ENCODE measurements at regions not wholly inside any gene's neighbourhood (a gene's known extent, or its start where the extent isn't known, plus 50 kb on each side); places are given as distances from the start of the nearest gene placed in this dataset.

- no peak for TF ChIP-seq EZH2 (IDR thresholded peaks at IDR 0.05; ENCODE audit: low read depth)
- no peak for TF ChIP-seq CTCF (conservative IDR thresholded peaks at IDR 0.05)
- no peak overlapping the region for H3K4me2 ChIP-seq
- no peaks in the 10 kb centered on the region for H3K4me1 ChIP-seq (replicated peaks; ENCODE audit: insufficient read depth)
- no peaks in the 10 kb centered on the region for H3F3A ChIP-seq (ENCODE audit: insufficient read depth, low read depth)
- DNase-seq, result no peak
- POLR2A ChIA-PET (ENCODE audit: unreplicated experiment), result no interaction called here
- intact Hi-C loops (cut with micrococcal nuclease; ENCODE audit: unreplicated experiment), result no loop called here
- no peaks in the 10 kb centered on the region for H3K27me3 ChIP-seq (ENCODE audit: insufficient read depth, low read depth)
- H3K4me3 ChIP-seq, result no peak overlapping the region
- no peaks in the 10 kb centered on the region for H3K9me2 ChIP-seq (ENCODE audit: insufficient read depth)
- H3K9me3 ChIP-seq (ENCODE audit: insufficient read depth, low read depth), result no peaks in the 10 kb centered on the region
- H3K79me2 ChIP-seq (ENCODE audit: low read depth), result no peaks in the 10 kb centered on the region
- H3K36me3 ChIP-seq (ENCODE audit: low read depth), result no peaks in the 10 kb centered on the region
- no TSS peak for BruUV-seq (replicated peaks)
- no peak overlapping the region for H3K27ac ChIP-seq
- no peaks in the 10 kb centered on the region for H4K20me1 ChIP-seq (ENCODE audit: insufficient read depth)
- H2AFZ ChIP-seq, result no peak overlapping the region
- CTCF ChIA-PET, result no interaction called here
Measured at GRCh38 chr6:18733921-18734550, 346.9 kb downstream of the RNF144B start.

- H3K9me3 ChIP-seq (ENCODE audit: insufficient read depth, low read depth), result no peaks in the 10 kb centered on the region
- no peaks in the 10 kb centered on the region for H3K27me3 ChIP-seq (ENCODE audit: insufficient read depth, low read depth)
- no peaks in the 10 kb centered on the region for H3K4me1 ChIP-seq (replicated peaks; ENCODE audit: insufficient read depth)
- H3F3A ChIP-seq (ENCODE audit: insufficient read depth, low read depth), result no peaks in the 10 kb centered on the region
- H3K27ac ChIP-seq, result no peak overlapping the region
- H3K4me2 ChIP-seq, result no peak overlapping the region
- intact Hi-C loops (cut with micrococcal nuclease; ENCODE audit: unreplicated experiment), result no loop called here
- H4K20me1 ChIP-seq (ENCODE audit: insufficient read depth), result no peaks in the 10 kb centered on the region
- no peaks in the 10 kb centered on the region for H3K79me2 ChIP-seq (ENCODE audit: low read depth)
- no peaks in the 10 kb centered on the region for H3K9me2 ChIP-seq (ENCODE audit: insufficient read depth)
- BruUV-seq (replicated peaks), result no TSS peak
- H2AFZ ChIP-seq, result no peak overlapping the region
- no peak overlapping the region for H3K4me3 ChIP-seq
- ChIA-PET POLR2A (ENCODE audit: unreplicated experiment) (no interaction called here), CTCF (interaction anchor here (0.7 kb wide), 1 partner anchor 19 kb away, joined by 3 read pairs; no protein-coding TSS in a partner anchor)
- no peak for TF ChIP-seq CTCF (conservative IDR thresholded peaks at IDR 0.05)
- no peak for TF ChIP-seq EZH2 (IDR thresholded peaks at IDR 0.05; ENCODE audit: low read depth)
- DNase-seq, result no peak
- no peaks in the 10 kb centered on the region for H3K36me3 ChIP-seq (ENCODE audit: low read depth)
Measured at GRCh38 chr6:18741741-18742140, 354.6 kb downstream of the RNF144B start.

- Histone ChIP-seq H3K27me3 (ENCODE audit: insufficient read depth, low read depth) (no peaks in the 10 kb centered on the region), H2AFZ (no peak overlapping the region), H3K4me2 (no peak overlapping the region), H4K20me1 (ENCODE audit: insufficient read depth) (no peaks in the 10 kb centered on the region), H3K9me3 (ENCODE audit: insufficient read depth, low read depth) (no peaks in the 10 kb centered on the region), H3F3A (ENCODE audit: insufficient read depth, low read depth) (no peaks in the 10 kb centered on the region), H3K9me2 (ENCODE audit: insufficient read depth) (no peaks in the 10 kb centered on the region), H3K79me2 (ENCODE audit: low read depth) (no peaks in the 10 kb centered on the region), H3K36me3 (ENCODE audit: low read depth) (no peaks in the 10 kb centered on the region), H3K27ac (no peak overlapping the region), H3K4me1 (replicated peaks; ENCODE audit: insufficient read depth) (no peaks in the 10 kb centered on the region), H3K4me3 (no peak overlapping the region)
- POLR2A ChIA-PET (ENCODE audit: unreplicated experiment), result no interaction called here
- BruUV-seq (replicated peaks), result no TSS peak
- no peak for DNase-seq
- TF ChIP-seq EZH2 (IDR thresholded peaks at IDR 0.05; ENCODE audit: low read depth) (no peak), CTCF (conservative IDR thresholded peaks at IDR 0.05) (no peak)
- intact Hi-C loops (cut with micrococcal nuclease; ENCODE audit: unreplicated experiment), result no loop called here
- CTCF ChIA-PET, result interaction anchor here (0.7 kb wide), 1 partner anchor 20 kb away, joined by 3 read pairs; no protein-coding TSS in a partner anchor
Measured at GRCh38 chr6:18742406-18742805, 355.3 kb downstream of the RNF144B start.

Data from PC-9 (cell line).